Astrocyte (in vitro differentiated cells and primary cell): ENCODE measurements at regions not wholly inside any gene's neighbourhood (a gene's known extent, or its start where the extent isn't known, plus 50 kb on each side); places are given as distances from the start of the nearest gene placed in this dataset.

Source experiments
- DNase-seq: peaks from one replicate; pipeline ENCODE4 v3.0.0-alpha.2; 2010; ENCODE audit warnings: low read depth
- FAIRE-seq: peaks from 2 replicates; lab custom pipeline; 2011; peaks lifted over from hg19 to GRCh38; lab: Jason Lieb, UNC
- H2AFZ ChIP-seq: 2 replicates; pipeline ENCODE4 v1.6.0; 2012; ENCODE audit warnings: low read depth, low read length, inconsistent platforms
- H3K27ac ChIP-seq: 2 replicates; pipeline ENCODE4 v1.5.1; 2011; ENCODE audit warnings: low read depth, low read length, inconsistent platforms
- H3K27me3 ChIP-seq: 2 replicates; pipeline ENCODE4 v1.6.0; 2011; ENCODE audit warnings: low read length, inconsistent platforms; ENCODE audit not compliant: insufficient read depth
- H3K36me3 ChIP-seq: 2 replicates; pipeline ENCODE4 v1.5.1; 2011; ENCODE audit warnings: low read length, inconsistent platforms; ENCODE audit not compliant: insufficient read depth
- H3K4me1 ChIP-seq: 2 replicates; pipeline ENCODE4 v1.5.1; 2011; ENCODE audit warnings: low read length, inconsistent platforms; ENCODE audit not compliant: insufficient read depth
- H3K4me2 ChIP-seq: 2 replicates; pipeline ENCODE4 v1.6.0; 2012; ENCODE audit warnings: low read length, inconsistent platforms
- H3K4me3 ChIP-seq: 2 replicates; pipeline ENCODE4 v1.5.1; 2011; ENCODE audit warnings: low read depth, mild to moderate bottlenecking, low read length, inconsistent platforms; ENCODE audit not compliant: insufficient read depth
- H3K79me2 ChIP-seq: 2 replicates; pipeline ENCODE4 v1.6.0; 2012; ENCODE audit warnings: mild to moderate bottlenecking, low read length, inconsistent platforms; ENCODE audit not compliant: insufficient read depth
- H3K9ac ChIP-seq: 2 replicates; pipeline ENCODE4 v1.6.0; 2012; ENCODE audit warnings: mild to moderate bottlenecking, low read length, inconsistent platforms
- H3K9me3 ChIP-seq: 2 replicates; pipeline ENCODE4 v1.5.1; 2012; ENCODE audit warnings: low read depth, mild to moderate bottlenecking, low read length, inconsistent platforms; ENCODE audit not compliant: insufficient read depth
- H4K20me1 ChIP-seq: 2 replicates; pipeline ENCODE4 v1.6.0; 2012; ENCODE audit warnings: low read length, inconsistent platforms; ENCODE audit not compliant: insufficient read depth
- H3K27ac Mint-ChIP-seq: one replicate; pipeline ENCODE4 v1.8.0; 2021; ENCODE audit warnings: mild to moderate bottlenecking, mixed read lengths; ENCODE audit not compliant: unreplicated experiment
- H3K27me3 Mint-ChIP-seq: one replicate; pipeline ENCODE4 v1.8.0; 2021; ENCODE audit warnings: low read depth, mixed read lengths; ENCODE audit not compliant: unreplicated experiment
- H3K36me3 Mint-ChIP-seq: one replicate; pipeline ENCODE4 v1.8.0; 2021; ENCODE audit warnings: low read depth, mixed read lengths; ENCODE audit not compliant: unreplicated experiment
- H3K4me1 Mint-ChIP-seq: one replicate; pipeline ENCODE4 v1.8.0; 2021; ENCODE audit warnings: low read depth, mixed read lengths; ENCODE audit not compliant: unreplicated experiment
- H3K4me3 Mint-ChIP-seq: one replicate; pipeline ENCODE4 v1.8.0; 2021; ENCODE audit warnings: mild to moderate bottlenecking, moderate library complexity, mixed read lengths; ENCODE audit not compliant: unreplicated experiment
- H3K9me3 Mint-ChIP-seq: one replicate; pipeline ENCODE4 v1.8.0; 2021; ENCODE audit warnings: mild to moderate bottlenecking, mixed read lengths; ENCODE audit not compliant: unreplicated experiment
- CTCF ChIP-seq: IDR thresholded peaks from 2 replicates; pipeline ENCODE4 v1.5.1; 2011; ENCODE audit warnings: low read depth, mild to moderate bottlenecking, inconsistent platforms, low read length, moderate library complexity; ENCODE audit not compliant: insufficient read depth
- EZH2 ChIP-seq: IDR thresholded peaks from 2 replicates; pipeline ENCODE4 v1.6.1; 2012; ENCODE audit warnings: mild to moderate bottlenecking, low read length, inconsistent platforms; ENCODE audit not compliant: insufficient read depth

DNA sequence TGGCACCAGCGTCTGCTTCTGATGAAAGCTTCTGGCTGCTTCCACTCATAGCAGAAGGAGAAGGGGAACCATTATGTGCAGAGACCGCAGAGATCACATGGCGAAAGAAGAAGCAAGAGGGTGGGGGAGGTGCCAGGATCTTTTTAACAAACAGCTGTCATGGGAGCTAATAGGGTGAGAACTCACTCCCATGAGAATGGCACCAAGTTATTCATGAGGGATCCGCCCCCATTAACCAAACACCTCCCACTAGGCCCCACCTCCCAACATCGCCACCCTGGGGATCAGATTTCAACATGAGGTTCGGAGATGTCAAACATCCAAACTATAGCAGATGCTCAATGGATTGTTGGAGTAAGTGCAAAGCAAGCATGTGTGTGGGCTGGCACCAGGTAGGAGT is 125.8 kb upstream of the SLIT3 start:
- H3K4me3 Mint-ChIP-seq: no peak overlapping the region
- H3K27me3 Mint-ChIP-seq: no peaks in the 10 kb centered on the region
- H3K36me3 Mint-ChIP-seq: no peaks in the 10 kb centered on the region
- Histone ChIP-seq H3K36me3 (no peaks in the 10 kb centered on the region), H3K4me2 (no peak overlapping the region), H3K4me1 (peaks cover 6% of the 10 kb centered on the region), H3K27ac (no peak overlapping the region), H3K9ac (no peak overlapping the region), H3K27me3 (no peaks in the 10 kb centered on the region), H3K4me3 (no peak overlapping the region), H3K9me3 (no peaks in the 10 kb centered on the region), H2AFZ (no peak overlapping the region), H4K20me1 (no peaks in the 10 kb centered on the region), H3K79me2 (no peaks in the 10 kb centered on the region)
- H3K4me1 Mint-ChIP-seq: peaks cover 29% of the 10 kb centered on the region
- no peak overlapping the region for H3K27ac Mint-ChIP-seq
- no peaks in the 10 kb centered on the region for H3K9me3 Mint-ChIP-seq
- FAIRE-seq: no peak
- TF ChIP-seq EZH2: no peak
- no peak for TF ChIP-seq CTCF
- DNase-seq: no peak

DNA sequence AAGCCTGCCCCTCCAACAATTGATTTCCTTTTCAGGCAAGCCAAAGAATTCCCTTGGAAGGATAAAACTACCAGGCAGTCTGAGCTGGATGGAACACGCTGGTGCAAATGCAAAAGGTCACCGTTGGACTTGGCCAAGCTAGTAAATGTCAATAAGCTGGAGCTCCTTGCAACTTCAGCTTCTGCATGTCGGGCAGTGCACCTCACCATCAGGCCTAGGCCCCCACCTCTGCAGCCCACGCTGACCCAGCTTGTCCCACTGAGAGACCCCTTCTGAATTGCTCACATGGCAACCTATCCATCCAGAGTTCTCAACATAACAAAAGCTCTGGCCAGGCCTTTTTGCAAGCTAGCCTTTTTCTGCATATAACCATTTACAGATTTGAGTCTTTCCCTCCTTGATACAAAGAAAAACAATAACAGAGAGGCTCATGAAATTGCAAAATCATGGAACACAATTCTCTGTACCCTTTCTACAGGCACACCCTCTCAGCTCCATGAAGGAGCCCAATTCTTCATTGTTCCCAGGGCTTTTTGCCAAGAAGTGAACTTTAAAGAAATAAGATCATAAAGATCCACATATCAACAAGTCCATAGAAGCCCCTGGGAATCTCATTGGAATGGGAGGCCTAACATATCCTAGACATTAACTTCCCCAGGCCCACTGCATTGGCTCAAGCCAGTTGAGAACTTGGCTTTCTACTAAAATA is 123.9 kb upstream of the SLIT3 start:
- Histone ChIP-seq H3K9me3 (no peaks in the 10 kb centered on the region), H3K4me3 (no peak overlapping the region), H3K4me2 (no peak overlapping the region), H2AFZ (no peak overlapping the region), H4K20me1 (no peaks in the 10 kb centered on the region), H3K79me2 (no peaks in the 10 kb centered on the region), H3K9ac (no peak overlapping the region), H3K27me3 (no peaks in the 10 kb centered on the region), H3K4me1 (peaks cover 6% of the 10 kb centered on the region), H3K27ac (no peak overlapping the region), H3K36me3 (no peaks in the 10 kb centered on the region)
- FAIRE-seq (no peak), DNase-seq (no peak)
- Mint-ChIP-seq H3K9me3 (peaks cover 3% of the 10 kb centered on the region), H3K27me3 (no peaks in the 10 kb centered on the region), H3K36me3 (no peaks in the 10 kb centered on the region), H3K27ac (no peak overlapping the region), H3K4me1 (peaks cover 29% of the 10 kb centered on the region), H3K4me3 (no peak overlapping the region)
- no peak for TF ChIP-seq EZH2
- no peak for TF ChIP-seq CTCF

GRCh38 chr5:169424279-169424655 is 123.3 kb upstream of the SLIT3 start:
- no peak overlapping the region for H3K4me3 ChIP-seq
- H3K27ac Mint-ChIP-seq: no peak overlapping the region
- no peaks in the 10 kb centered on the region for H3K9me3 ChIP-seq
- no peaks in the 10 kb centered on the region for H3K27me3 Mint-ChIP-seq
- H3K79me2 ChIP-seq: no peaks in the 10 kb centered on the region
- H3K4me2 ChIP-seq: no peak overlapping the region
- H3K4me1 ChIP-seq: peaks cover 5% of the 10 kb centered on the region
- TF ChIP-seq CTCF (no peak), EZH2 (no peak)
- H3K4me1 Mint-ChIP-seq: peaks cover 29% of the 10 kb centered on the region
- DNase-seq: no peak
- no peaks in the 10 kb centered on the region for H3K27me3 ChIP-seq
- H3K4me3 Mint-ChIP-seq: no peak overlapping the region
- FAIRE-seq: no peak
- H3K9me3 Mint-ChIP-seq: peaks cover 6% of the 10 kb centered on the region
- H3K9ac ChIP-seq: no peak overlapping the region
- no peaks in the 10 kb centered on the region for H4K20me1 ChIP-seq
- no peaks in the 10 kb centered on the region for H3K36me3 ChIP-seq
- H3K36me3 Mint-ChIP-seq: no peaks in the 10 kb centered on the region
- no peak overlapping the region for H2AFZ ChIP-seq
- H3K27ac ChIP-seq: no peak overlapping the region
